K562 (cell line): ENCODE measurements at regions not wholly inside any gene's neighbourhood (a gene's known extent, or its start where the extent isn't known, plus 50 kb on each side); places are given as distances from the start of the nearest gene placed in this dataset.

ENCODE experiments used
- ATF6 ChIP-seq: sonication (generic); formaldehyde crosslinking; IDR thresholded peaks from 2 replicates; pipeline ENCODE4 v1.4.0; 2020; ENCODE audit warnings: mild to moderate bottlenecking, missing genetic modification reagents
- BRCA1 ChIP-seq, 2 experiments: fragments of 450-650 bp in 1 of 2; sonication (generic) in 1 of 2; formaldehyde crosslinking in 1 of 2; IDR thresholded peaks; 2 replicates each; pipeline versions ENCODE4 v1.5.0 to v1.6.1; 2017 to 2020; ENCODE audit warnings: mild to moderate bottlenecking in 1 of 2, missing genetic modification reagents in 1 of 2
- CCNT2 ChIP-seq: IDR thresholded peaks from 2 replicates; pipeline ENCODE4 v1.6.1; 2011; ENCODE audit warnings: borderline replicate concordance, low read depth, mild to moderate bottlenecking, moderate library complexity, mixed read lengths, low read length; ENCODE audit not compliant: insufficient read length; ENCODE audit errors: extremely low read depth
- ETV1 ChIP-seq: fragments of 450-650 bp; conservative IDR thresholded peaks from 2 replicates; pipeline ENCODE4 v1.6.1; 2016; ENCODE audit warnings: missing genetic modification characterization, control low read depth, low read depth, missing compliant biosample characterization
- FOS ChIP-seq: IDR thresholded peaks from 3 replicates; pipeline ENCODE4 v1.6.1; 2011; ENCODE audit not compliant: insufficient read length; ENCODE audit errors: extremely low read depth
- IRF2 ChIP-seq: sonication (generic); formaldehyde crosslinking; IDR thresholded peaks from 2 replicates; pipeline ENCODE4 v1.8.1; 2022; ENCODE audit warnings: mild to moderate bottlenecking, missing genetic modification reagents
- KAT2B ChIP-seq: IDR thresholded peaks from one replicate; pipeline ENCODE4 v1.6.1; 2012; ENCODE audit warnings: low read depth, mild to moderate bottlenecking, control low read depth, inconsistent platforms, low read length, moderate library complexity
- L3MBTL2 ChIP-seq: fragments of 450-650 bp; IDR thresholded peaks from 2 replicates; pipeline ENCODE4 v1.6.1; 2016; ENCODE audit warnings: mild to moderate bottlenecking, moderate library complexity
- MEF2D ChIP-seq: conservative IDR thresholded peaks from 2 replicates; pipeline ENCODE4 v1.6.1; 2016; ENCODE audit warnings: low read depth, missing genetic modification characterization, missing compliant biosample characterization
- NCOA2 ChIP-seq, 2 experiments: fragments of 450-650 bp; IDR thresholded peaks; 2 replicates each; pipeline ENCODE4 v1.6.1; 2018; ENCODE audit warnings: mild to moderate bottlenecking in 2 of 2, moderate library complexity in 1 of 2; ENCODE audit not compliant: partially characterized antibody in 2 of 2
- NR2C2 ChIP-seq, 2 experiments: fragments of 200-800 bp in 1 of 2; sonication (Bioruptor generic) in 1 of 2; sonication (generic) in 1 of 2; formaldehyde crosslinking in 1 of 2; IDR thresholded peaks; 2 replicates each; pipeline versions ENCODE4 v1.6.1 to v1.8.0; 2016 to 2022; ENCODE audit warnings: mild to moderate bottlenecking in 1 of 2, missing compliant biosample characterization in 1 of 2, missing genetic modification characterization in 1 of 2, missing genetic modification reagents in 1 of 2
- SAP30 ChIP-seq: fragments of 200-600 bp; sonication (generic); IDR thresholded peaks from 2 replicates; pipeline ENCODE4 v1.6.1; 2012; ENCODE audit warnings: borderline replicate concordance, low read depth, mild to moderate bottlenecking, moderate library complexity, low read length, control low read depth, inconsistent platforms; ENCODE audit not compliant: insufficient read depth, poor library complexity, severe bottlenecking
- TAF1 ChIP-seq: IDR thresholded peaks from 2 replicates; pipeline ENCODE4 v1.6.1; 2011; ENCODE audit warnings: mild to moderate bottlenecking, low read length, moderate library complexity; ENCODE audit not compliant: insufficient read depth, control insufficient read depth, severe bottlenecking; ENCODE audit errors: extremely low read depth
- TEAD1 ChIP-seq, 2 experiments: fragments of 450-650 bp in 1 of 2; sonication (generic) in 1 of 2; formaldehyde crosslinking; IDR thresholded peaks; 2 replicates each; pipeline versions ENCODE4 v1.4.0 to v1.8.0; 2020 to 2022; ENCODE audit warnings: mild to moderate bottlenecking in 2 of 2, missing genetic modification reagents in 1 of 2
- ZBED1 ChIP-seq: IDR thresholded peaks from 2 replicates; pipeline ENCODE4 v1.6.1; 2014
- ZC3H11A ChIP-seq: IDR thresholded peaks from 2 replicates; pipeline ENCODE4 v1.6.1; 2012; ENCODE audit warnings: low read depth, low read length, improper control_type of control experiment
- ZNF133 ChIP-seq: fragments of 250-450 bp; sonication (Bioruptor Pico); IDR thresholded peaks from 2 replicates; pipeline ENCODE4 v1.4.0; 2020; ENCODE audit warnings: mild to moderate bottlenecking
- ZNF583 ChIP-seq: fragments of 250-450 bp; sonication (Bioruptor Pico); IDR thresholded peaks from 2 replicates; pipeline ENCODE4 v1.4.0; 2020
- ZNF740 ChIP-seq, 3 experiments: fragments of 200-800 bp in 1 of 3; sonication (Bioruptor generic) in 1 of 3; sonication (generic) in 1 of 3; formaldehyde crosslinking in 1 of 3; IDR thresholded peaks; 2 replicates each; pipeline versions ENCODE4 v1.6.1 to v1.8.0; 2016 to 2022; ENCODE audit warnings: mild to moderate bottlenecking in 2 of 3, missing compliant biosample characterization in 2 of 3, missing genetic modification characterization in 2 of 3, missing genetic modification reagents in 1 of 3

- TF ChIP-seq ZNF740 (CRISPR knock-in tag; IDR thresholded peaks at IDR 0.05) (no peak), ZNF740 (tag; IDR thresholded peaks at IDR 0.05) (peak in 1 of 2 experiments; percentile 92; a peak in 2 of 4 replicates), ATF6 (CRISPR knock-in tag) (no peak), ZNF583 (CRISPR knock-in tag) (0 out of 2 replicates have a peak, but pooled peaks have one; percentile 38), ZC3H11A (no peak), IRF2 (CRISPR knock-in tag) (no peak), BRCA1 (IDR thresholded peaks at IDR 0.05) (no peak), BRCA1 (CRISPR knock-in tag; IDR thresholded peaks at IDR 0.05) (no peak), L3MBTL2 (no peak), SAP30 (no peak), ZNF133 (CRISPR knock-in tag) (no peak), ETV1 (tag) (no peak), KAT2B (no peak), MEF2D (tag) (peak; percentile 54; the same call in 1 of the 2 replicates), NCOA2 (IDR thresholded peaks at IDR 0.05; ENCODE audit: partially characterized antibody in 2 of 2) (no peak), TAF1 (no peak), ZBED1 (no peak), NR2C2 (CRISPR knock-in tag; IDR thresholded peaks at IDR 0.05) (no peak), NR2C2 (tag; IDR thresholded peaks at IDR 0.05) (no peak), CCNT2 (no peak), TEAD1 (CRISPR knock-in tag; IDR thresholded peaks at IDR 0.05) (0 out of 4 replicates have a peak, but pooled peaks of 1 of the 2 experiments have one; percentile 31), FOS (no peak)
These were observed 96.3 kb upstream of the TRIM24 start (continued) for GRCh38 chr7:138363721-138364120.
